Hepatocyte (in vitro differentiated cells): ENCODE measurements at regions not wholly inside any gene's neighbourhood (a gene's known extent, or its start where the extent isn't known, plus 50 kb on each side); places are given as distances from the start of the nearest gene placed in this dataset.

ENCODE experiments used
- EZH2 ChIP-seq: fragments of 200-600 bp; sonication (generic); IDR thresholded peaks from 2 replicates; pipeline ENCODE4 v1.6.1; 2016; ENCODE audit warnings: antibody characterized with exemption, mild to moderate bottlenecking, borderline replicate concordance
- EZH2phosphoT487 ChIP-seq: fragments of 200-600 bp; sonication (generic); IDR thresholded peaks from one replicate; pipeline ENCODE4 v1.6.1; 2018; ENCODE audit warnings: antibody characterized with exemption, mild to moderate bottlenecking, low read depth, moderate library complexity; ENCODE audit not compliant: unreplicated experiment, severe bottlenecking
- TF ChIP-seq, protein P1 (sequence below): fragments of 200-600 bp; sonication (generic); IDR thresholded peaks from 2 replicates; pipeline ENCODE4 v1.5.1; 2016; ENCODE audit warnings: antibody characterized with exemption, mild to moderate bottlenecking; ENCODE audit not compliant: poor library complexity

DNA sequence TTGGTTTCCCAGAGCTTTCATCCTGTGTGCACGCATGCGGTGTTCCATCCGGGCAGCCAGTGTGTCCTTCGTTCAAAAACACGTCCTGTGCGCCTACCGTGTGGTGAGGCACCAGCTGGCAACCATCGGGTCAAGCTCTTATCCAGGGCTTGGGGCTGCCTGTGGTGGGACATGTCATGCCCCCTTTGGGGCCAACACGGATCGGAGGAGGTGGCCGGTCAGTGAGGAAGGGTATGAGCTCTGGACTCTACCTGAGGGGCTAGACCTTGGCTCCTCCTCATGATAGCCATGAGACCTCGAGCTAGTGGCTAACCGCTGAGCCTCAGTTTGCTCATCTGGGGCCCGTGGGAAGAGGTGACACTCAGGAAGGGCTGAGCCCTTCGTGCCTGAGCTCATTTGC lies 158.5 kb upstream of the PMEPA1 start:
- TF ChIP-seq, protein P1, sequence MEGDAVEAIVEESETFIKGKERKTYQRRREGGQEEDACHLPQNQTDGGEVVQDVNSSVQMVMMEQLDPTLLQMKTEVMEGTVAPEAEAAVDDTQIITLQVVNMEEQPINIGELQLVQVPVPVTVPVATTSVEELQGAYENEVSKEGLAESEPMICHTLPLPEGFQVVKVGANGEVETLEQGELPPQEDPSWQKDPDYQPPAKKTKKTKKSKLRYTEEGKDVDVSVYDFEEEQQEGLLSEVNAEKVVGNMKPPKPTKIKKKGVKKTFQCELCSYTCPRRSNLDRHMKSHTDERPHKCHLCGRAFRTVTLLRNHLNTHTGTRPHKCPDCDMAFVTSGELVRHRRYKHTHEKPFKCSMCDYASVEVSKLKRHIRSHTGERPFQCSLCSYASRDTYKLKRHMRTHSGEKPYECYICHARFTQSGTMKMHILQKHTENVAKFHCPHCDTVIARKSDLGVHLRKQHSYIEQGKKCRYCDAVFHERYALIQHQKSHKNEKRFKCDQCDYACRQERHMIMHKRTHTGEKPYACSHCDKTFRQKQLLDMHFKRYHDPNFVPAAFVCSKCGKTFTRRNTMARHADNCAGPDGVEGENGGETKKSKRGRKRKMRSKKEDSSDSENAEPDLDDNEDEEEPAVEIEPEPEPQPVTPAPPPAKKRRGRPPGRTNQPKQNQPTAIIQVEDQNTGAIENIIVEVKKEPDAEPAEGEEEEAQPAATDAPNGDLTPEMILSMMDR, result no peak
- TF ChIP-seq EZH2phosphoT487, result no peak
- TF ChIP-seq EZH2, result no peak
